SW 1271 (cell line): ENCODE measurements at regions not wholly inside any gene's neighbourhood (a gene's known extent, or its start where the extent isn't known, plus 50 kb on each side); places are given as distances from the start of the nearest gene placed in this dataset.

ENCODE experiments used
- DNase-seq, 2 experiments: peaks; one replicate each; lab custom pipeline; 2025; lab: John Stamatoyannopoulos, UW

- DNase-seq: no peak
Observed at GRCh38 chr1:224846119-224846907, 83.2 kb upstream of the DNAH14 start.

GRCh38 chr1:224850446-224850845 lies 79.0 kb upstream of the DNAH14 start:
- no peak for DNase-seq

GRCh38 chr1:224851210-224851847 lies 78.1 kb upstream of the DNAH14 start:
- peak in 1 of 2 experiments; percentile 21 for DNase-seq

GRCh38 chr1:224851848-224852261 lies 77.6 kb upstream of the DNAH14 start:
- no peak for DNase-seq

- peak in 1 of 2 experiments; percentile 45 for DNase-seq
Observed at GRCh38 chr1:224852901-224853568, 76.4 kb upstream of the DNAH14 start.

GRCh38 chr1:224856973-224857372 lies 72.5 kb upstream of the DNAH14 start:
- DNase-seq: no peak

- DNase-seq: no peak
Observed at GRCh38 chr1:224859651-224860050, 69.8 kb upstream of the DNAH14 start.

GRCh38 chr1:224860488-224861338 lies 68.8 kb upstream of the DNAH14 start:
- DNase-seq: no peak

- no peak for DNase-seq
Observed at GRCh38 chr1:224861339-224861716, 68.1 kb upstream of the DNAH14 start.

- no peak for DNase-seq
Observed at GRCh38 chr1:224863486-224863885, 66.0 kb upstream of the DNAH14 start.

- no peak for DNase-seq
Observed at GRCh38 chr1:224864006-224864405, 65.5 kb upstream of the DNAH14 start.

GRCh38 chr1:224865510-224865909 lies 64.0 kb upstream of the DNAH14 start:
- no peak for DNase-seq

GRCh38 chr1:224866940-224867339 lies 62.5 kb upstream of the DNAH14 start:
- DNase-seq: no peak

GRCh38 chr1:224867715-224868114 lies 61.8 kb upstream of the DNAH14 start:
- no peak for DNase-seq

GRCh38 chr1:224872832-224873433 lies 56.5 kb upstream of the DNAH14 start:
- no peak for DNase-seq

- no peak for DNase-seq
Observed at GRCh38 chr1:224873434-224874369, 55.8 kb upstream of the DNAH14 start.

- no peak for DNase-seq
Observed at GRCh38 chr1:224874775-224875174, 54.7 kb upstream of the DNAH14 start.

- DNase-seq: no peak
Observed at GRCh38 chr1:224879162-224879803, 50.2 kb upstream of the DNAH14 start.
